ENCODE measurements at regions not wholly inside any gene's neighbourhood (a gene's known extent, or its start where the extent isn't known, plus 50 kb on each side); places are given as distances from the start of the nearest gene placed in this dataset.

GRCh38 chr11:69348414-69349235, 54.7 kb downstream of the MYEOV start:
- no peak for DNase-seq

- DNase-seq: no peak
These were observed 56.1 kb downstream of the MYEOV start for GRCh38 chr11:69350040-69350439.

- DNase-seq: no peak
These were observed 56.6 kb downstream of the MYEOV start for GRCh38 chr11:69350596-69350995.

DNA sequence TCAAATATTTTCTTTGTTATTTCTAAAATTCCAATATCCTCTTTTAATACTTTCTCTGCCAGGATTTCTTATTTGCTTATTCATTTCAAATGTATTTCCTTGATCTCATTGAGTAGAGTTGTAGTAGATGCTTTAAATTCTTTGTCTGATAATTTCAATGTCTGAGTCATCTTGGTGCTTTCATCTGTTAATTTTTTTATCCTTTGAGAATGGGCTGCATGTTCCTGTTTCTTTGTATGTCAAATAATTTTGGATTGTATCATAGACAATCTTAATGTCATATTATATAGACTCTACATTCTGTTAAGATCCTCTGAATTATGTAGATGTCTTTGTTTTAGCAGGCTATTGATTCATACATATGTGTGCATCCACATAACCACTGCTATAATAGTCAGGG, 57.5 kb downstream of the MYEOV start:
- peak; percentile 87 for DNase-seq

- DNase-seq: no peak
These were observed 58.2 kb downstream of the MYEOV start for GRCh38 chr11:69352166-69352565.

DNA sequence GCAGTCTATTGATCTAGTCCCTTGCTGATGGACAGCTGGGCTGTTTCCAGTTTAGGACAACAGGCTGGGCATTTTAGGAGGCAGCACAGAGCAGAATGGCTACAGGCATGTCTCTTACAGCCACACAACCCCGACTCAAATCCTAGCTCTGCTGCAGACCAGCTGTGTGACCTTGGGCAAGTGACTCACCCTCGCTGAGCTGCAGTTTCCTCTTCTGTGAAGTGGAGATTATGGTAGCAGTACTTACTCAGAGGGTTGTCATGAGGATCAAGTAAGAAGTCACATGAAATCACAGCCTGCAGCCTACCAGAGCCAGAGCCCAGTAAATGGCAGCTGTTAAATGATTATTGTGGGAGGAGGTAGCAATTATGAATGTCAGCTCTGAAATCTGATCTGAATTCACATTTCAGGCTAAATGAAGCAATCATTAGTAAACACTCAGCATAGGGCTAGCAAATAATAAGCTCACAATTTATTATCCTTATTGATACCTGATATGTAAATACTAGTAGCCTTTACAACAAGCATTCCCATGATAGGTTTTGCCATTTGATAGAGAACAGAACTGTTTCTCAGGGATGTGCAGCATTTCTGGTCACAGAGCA, 58.9 kb downstream of the MYEOV start:
- DNase-seq: peak; percentile 77

- DNase-seq: peak; percentile 84
These were observed 60.0 kb downstream of the MYEOV start for GRCh38 chr11:69353696-69354544.

- no peak for DNase-seq
These were observed 60.6 kb downstream of the MYEOV start for GRCh38 chr11:69354545-69354897.

DNA sequence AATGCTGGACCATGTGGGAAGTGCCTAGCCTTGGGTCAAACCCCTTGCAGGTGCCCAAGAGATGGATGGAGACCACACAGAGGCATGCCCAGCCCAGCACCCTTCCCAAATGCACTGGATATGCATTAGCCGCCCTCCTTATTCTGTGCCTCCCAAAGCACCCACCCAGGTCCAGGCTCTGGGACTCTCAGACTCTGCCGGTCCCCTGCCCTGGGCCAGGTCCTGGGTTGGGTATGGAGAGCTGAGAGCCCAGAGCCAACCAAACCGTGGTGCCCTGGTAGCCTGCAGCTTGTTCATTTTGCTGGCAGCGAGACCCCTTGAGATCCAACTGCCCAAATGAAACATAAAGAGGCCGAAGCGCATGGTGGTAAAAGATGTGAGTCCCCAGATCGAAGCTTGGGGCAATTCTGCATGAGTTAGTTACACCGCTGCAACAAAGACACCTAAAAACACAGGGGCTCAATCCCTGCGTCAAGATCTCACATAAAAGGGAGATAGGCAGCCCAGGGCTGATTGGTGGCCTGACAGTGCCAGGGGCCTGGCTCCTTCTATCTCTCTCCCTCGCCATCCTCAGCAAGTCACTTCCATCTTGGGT, 61.5 kb downstream of the MYEOV start:
- DNase-seq: no peak

- no peak for DNase-seq
These were observed 62.2 kb downstream of the MYEOV start for GRCh38 chr11:69355959-69356702.

DNA sequence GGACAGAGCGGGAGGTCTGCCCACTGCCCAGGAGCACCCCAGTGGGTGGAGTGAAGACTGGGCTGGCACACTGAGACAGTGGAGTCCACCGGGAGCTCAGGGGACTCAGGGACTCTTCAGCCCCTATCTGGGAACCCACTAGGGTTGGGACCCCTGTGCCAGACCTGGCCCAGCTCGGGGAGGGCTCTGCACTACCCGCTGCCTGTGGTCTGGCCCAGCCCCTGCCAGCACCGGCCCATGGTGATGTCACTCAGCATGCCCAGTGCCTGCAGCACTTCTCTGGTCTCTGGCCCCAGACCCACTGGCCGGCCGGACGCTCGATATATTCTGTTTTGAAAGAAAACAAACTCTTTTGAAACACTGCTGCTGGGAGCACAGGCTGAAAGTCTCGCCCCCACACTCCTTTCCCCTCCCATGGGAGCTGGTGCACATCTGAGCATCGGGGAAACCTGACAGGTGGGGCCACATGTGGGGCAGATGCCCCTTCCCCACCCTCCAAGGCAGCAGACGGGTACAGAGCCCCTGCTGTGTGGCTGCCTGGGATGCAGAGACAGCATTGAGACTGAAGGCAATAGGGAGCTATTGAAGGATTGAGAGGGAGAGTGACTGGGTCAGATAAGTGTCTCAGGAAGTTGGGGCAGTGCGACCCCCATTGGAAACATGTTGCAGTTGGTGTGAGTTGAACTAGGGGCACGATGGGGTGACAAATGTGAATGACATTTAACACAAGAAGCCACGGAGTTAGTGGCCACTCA, 62.9 kb downstream of the MYEOV start:
- no peak for DNase-seq

- no peak for DNase-seq
These were observed 63.8 kb downstream of the MYEOV start for GRCh38 chr11:69357458-69358397.

- no peak for DNase-seq
These were observed 64.6 kb downstream of the MYEOV start for GRCh38 chr11:69358398-69359020.

- no peak for DNase-seq
These were observed 66.0 kb downstream of the MYEOV start for GRCh38 chr11:69359735-69360480.

DNA sequence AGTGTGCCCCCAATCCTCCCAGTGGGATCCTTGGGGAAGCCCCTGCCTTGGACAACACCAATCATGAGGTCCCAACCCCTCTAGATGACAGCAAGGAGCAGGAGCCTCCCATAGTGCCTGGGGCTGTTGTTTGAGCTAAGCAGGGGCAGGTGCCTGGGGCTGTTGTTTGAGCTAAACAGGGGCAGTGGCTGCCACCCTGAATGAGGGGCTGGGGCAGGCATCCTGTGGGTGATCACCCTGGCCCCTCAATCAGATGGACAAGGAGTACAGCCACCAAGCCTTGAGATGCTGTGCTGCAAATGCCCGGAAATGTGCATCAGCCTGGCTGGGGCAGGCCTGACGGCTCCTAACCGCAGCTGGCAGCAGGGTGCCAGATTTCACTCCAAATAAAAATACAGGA, 66.7 kb downstream of the MYEOV start:
- no peak for DNase-seq

DNA sequence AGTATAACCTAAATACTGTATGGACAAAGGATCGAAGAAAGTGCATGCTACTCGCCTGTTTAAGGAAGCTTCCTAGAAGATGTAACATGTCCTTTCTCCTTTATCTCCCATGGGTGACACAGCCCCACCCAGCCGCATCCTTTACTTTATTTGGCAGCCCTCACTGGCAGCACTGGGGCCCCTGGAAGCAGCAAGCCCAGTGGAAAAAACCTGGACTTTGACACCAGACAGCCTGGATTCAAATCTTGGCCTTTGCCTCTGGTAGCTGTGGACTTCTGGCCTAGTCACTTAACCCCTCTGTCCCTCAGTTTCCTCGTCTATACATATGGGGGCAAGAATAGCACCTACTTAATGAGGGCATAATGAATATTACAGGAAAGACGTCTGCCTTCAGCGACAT, 67.1 kb downstream of the MYEOV start:
- no peak for DNase-seq

DNA sequence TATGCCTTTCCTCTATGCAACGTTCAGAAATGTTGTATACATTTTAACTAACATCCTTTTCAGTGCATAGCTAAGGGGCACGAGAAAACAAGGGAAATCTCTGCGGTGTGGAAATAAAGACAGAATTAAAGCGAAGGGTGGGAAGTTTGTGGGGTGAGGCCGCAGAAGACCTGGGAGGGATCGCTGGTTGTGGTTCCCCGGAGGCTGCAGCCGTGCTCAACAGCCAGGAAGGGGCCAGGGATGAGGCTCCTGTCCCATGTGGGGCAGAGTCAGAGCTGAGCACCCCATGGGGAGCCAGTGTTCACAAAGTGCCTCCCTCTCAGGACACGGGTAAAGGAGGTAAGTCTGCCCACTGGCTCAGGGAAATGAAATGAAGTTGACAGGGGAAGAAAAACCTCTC, 67.5 kb downstream of the MYEOV start:
- DNase-seq: no peak

- no peak for DNase-seq
These were observed 68.4 kb downstream of the MYEOV start for GRCh38 chr11:69362315-69362714.

DNA sequence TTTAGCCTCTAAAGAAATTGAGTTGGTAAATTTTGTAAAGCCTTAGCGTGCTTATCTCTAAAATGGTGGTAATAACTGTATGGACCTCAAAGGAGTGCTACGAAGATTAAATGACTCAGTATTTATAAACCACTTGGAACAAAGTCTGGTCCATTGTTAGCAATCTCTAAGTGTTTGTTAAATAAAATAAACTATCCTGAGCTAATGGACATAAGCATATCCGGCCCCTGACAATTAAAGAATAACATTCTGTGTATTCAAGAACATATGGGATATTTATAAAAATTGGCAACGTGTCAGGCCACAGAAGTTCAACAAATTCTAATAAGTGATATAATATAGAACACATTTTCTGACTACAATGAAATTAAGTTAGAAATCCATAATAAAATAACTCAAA, 71.0 kb downstream of the MYEOV start:
- DNase-seq: peak; percentile 75
